ENCODE measurements at regions not wholly inside any gene's neighbourhood (a gene's known extent, or its start where the extent isn't known, plus 50 kb on each side); places are given as distances from the start of the nearest gene placed in this dataset.

DNA sequence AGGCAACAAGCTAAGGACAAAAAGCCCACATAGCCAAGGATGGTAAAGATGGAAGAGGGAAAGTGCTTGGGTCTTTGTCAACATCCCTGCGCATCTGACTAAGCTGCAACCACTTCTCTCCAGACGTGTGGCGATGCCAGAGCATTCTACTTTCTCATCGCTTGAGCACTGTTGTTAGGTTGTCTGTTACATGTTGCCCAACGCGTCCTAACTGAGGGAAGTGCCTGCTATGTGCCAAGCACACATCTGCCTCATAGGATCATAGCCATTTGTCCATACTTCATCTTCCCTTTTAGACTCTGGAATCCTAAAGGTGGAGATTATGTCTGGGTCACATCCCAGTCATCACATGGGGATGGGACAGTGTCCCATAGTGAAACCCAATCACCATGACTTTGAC is 464.9 kb downstream of the MATN1 start:
- ATAC-seq = no peak
- TF ChIP-seq PATZ1 (CRISPR knock-in tag; IDR thresholded peaks at IDR 0.05; ENCODE audit: borderline replicate concordance) (no peak), ZFP3 (CRISPR knock-in tag; IDR thresholded peaks at IDR 0.05) (no peak)

DNA sequence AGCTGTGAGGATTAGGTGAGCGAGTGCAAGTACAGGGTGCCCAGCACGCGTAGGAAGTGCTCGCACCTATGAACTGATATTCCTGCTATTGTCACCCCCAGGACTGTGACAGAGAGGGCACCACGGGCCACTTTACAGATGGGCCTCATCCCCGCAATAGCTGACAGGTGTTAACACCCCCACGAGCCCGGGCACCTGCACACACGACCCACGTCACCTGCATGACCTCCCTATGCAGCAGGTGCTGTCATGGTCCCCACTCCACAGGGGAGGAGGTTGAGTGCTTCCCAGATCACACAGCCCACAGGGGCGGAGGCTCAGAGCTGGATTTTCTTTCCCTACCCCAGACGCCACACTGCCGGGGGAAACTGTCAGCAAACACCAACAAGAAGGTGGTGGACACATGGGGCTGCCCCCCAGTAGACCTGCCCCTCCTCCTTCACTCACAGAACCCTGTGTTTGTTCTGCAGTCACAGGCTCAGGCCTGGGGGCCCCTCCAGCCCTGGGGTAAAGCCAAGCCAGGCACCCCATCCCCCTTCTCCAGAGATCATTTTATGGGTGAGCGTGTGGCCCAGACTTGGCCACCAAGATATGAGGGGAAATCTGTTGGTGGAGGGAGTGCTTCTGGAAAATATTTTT is 465.5 kb downstream of the MATN1 start:
- no peak for ATAC-seq
- TF ChIP-seq GLIS3 (CRISPR knock-in tag; IDR thresholded peaks at IDR 0.05) (no peak), BACH2 (CRISPR knock-in tag; IDR thresholded peaks at IDR 0.05; ENCODE audit: borderline replicate concordance) (no peak), ZNF8 (CRISPR knock-in tag; IDR thresholded peaks at IDR 0.05) (no peak), TCF4 (CRISPR knock-in tag; IDR thresholded peaks at IDR 0.05; ENCODE audit: borderline replicate concordance) (no peak), ESRRG (CRISPR knock-in tag; IDR thresholded peaks at IDR 0.05) (no peak), PATZ1 (CRISPR knock-in tag; IDR thresholded peaks at IDR 0.05; ENCODE audit: borderline replicate concordance) (no peak), CSDC2 (CRISPR knock-in tag; IDR thresholded peaks at IDR 0.05) (no peak), ZNF70 (CRISPR knock-in tag; IDR thresholded peaks at IDR 0.05) (no peak)

GRCh38 chr1:30257322-30257721 is 466.1 kb downstream of the MATN1 start:
- TF ChIP-seq PATZ1 (CRISPR knock-in tag; IDR thresholded peaks at IDR 0.05; ENCODE audit: borderline replicate concordance) (no peak), ZNF565 (CRISPR knock-in tag; conservative IDR thresholded peaks at IDR 0.05; ENCODE audit: low read depth) (no peak), ISL1 (CRISPR knock-in tag; IDR thresholded peaks at IDR 0.05) (no peak), ZFP30 (CRISPR knock-in tag; IDR thresholded peaks at IDR 0.05) (no peak), ZFP3 (CRISPR knock-in tag; IDR thresholded peaks at IDR 0.05) (no peak), CSDC2 (CRISPR knock-in tag; IDR thresholded peaks at IDR 0.05) (no peak), TSHZ2 (CRISPR knock-in tag; IDR thresholded peaks at IDR 0.05) (no peak), PPARA (CRISPR knock-in tag; IDR thresholded peaks at IDR 0.05; ENCODE audit: borderline replicate concordance) (no peak)
- TF ChIP-seq, protein P1, sequence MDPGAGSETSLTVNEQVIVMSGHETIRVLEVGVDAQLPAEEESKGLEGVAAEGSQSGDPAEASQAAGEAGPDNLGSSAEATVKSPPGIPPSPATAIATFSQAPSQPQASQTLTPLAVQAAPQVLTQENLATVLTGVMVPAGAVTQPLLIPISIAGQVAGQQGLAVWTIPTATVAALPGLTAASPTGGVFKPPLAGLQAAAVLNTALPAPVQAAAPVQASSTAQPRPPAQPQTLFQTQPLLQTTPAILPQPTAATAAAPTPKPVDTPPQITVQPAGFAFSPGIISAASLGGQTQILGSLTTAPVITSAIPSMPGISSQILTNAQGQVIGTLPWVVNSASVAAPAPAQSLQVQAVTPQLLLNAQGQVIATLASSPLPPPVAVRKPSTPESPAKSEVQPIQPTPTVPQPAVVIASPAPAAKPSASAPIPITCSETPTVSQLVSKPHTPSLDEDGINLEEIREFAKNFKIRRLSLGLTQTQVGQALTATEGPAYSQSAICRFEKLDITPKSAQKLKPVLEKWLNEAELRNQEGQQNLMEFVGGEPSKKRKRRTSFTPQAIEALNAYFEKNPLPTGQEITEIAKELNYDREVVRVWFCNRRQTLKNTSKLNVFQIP (CRISPR knock-in tag; IDR thresholded peaks at IDR 0.05; ENCODE audit: borderline replicate concordance, low read depth) = no peak
- no peak for ATAC-seq

DNA sequence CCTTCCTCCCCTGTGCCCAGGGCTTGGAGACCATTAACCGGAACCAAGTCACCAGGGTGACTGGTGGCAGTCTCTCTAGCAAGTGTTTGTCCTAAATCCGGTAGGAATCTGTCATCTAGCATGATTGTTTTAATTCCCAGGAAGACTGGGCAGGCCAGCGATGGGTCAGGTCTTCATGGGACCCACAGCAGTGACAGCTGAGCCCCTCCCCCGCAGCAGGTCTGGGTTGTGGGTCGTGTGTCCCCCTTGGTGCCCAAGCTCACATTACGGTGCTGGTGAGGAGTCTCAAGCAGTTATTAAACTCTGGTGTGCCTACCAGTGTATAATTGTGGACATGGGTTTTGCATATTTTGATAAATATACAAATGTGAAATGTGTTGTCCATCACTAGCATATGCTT is 466.5 kb downstream of the MATN1 start:
- no peak for TF ChIP-seq PATZ1 (CRISPR knock-in tag; IDR thresholded peaks at IDR 0.05; ENCODE audit: borderline replicate concordance)
- no peak for TF ChIP-seq ESRRG (CRISPR knock-in tag; IDR thresholded peaks at IDR 0.05)
- no peak for TF ChIP-seq ARNTL (CRISPR knock-in tag; IDR thresholded peaks at IDR 0.05; ENCODE audit: borderline replicate concordance, low read depth)
- TF ChIP-seq ZNF565 (CRISPR knock-in tag; conservative IDR thresholded peaks at IDR 0.05; ENCODE audit: low read depth) = no peak
- TF ChIP-seq TOX (CRISPR knock-in tag; IDR thresholded peaks at IDR 0.05; ENCODE audit: borderline replicate concordance) = no peak
- no peak for TF ChIP-seq BACH2 (CRISPR knock-in tag; IDR thresholded peaks at IDR 0.05; ENCODE audit: borderline replicate concordance)
- TF ChIP-seq CSDC2 (CRISPR knock-in tag; IDR thresholded peaks at IDR 0.05) = no peak
- no peak for TF ChIP-seq OSR1 (CRISPR knock-in tag; IDR thresholded peaks at IDR 0.05)
- TF ChIP-seq PPARA (CRISPR knock-in tag; IDR thresholded peaks at IDR 0.05; ENCODE audit: borderline replicate concordance) = no peak
- TF ChIP-seq GLIS3 (CRISPR knock-in tag; IDR thresholded peaks at IDR 0.05) = no peak
- TF ChIP-seq, protein P1 (CRISPR knock-in tag; IDR thresholded peaks at IDR 0.05; ENCODE audit: borderline replicate concordance, low read depth) = no peak
- TF ChIP-seq ISL1 (CRISPR knock-in tag; IDR thresholded peaks at IDR 0.05) = no peak
- no peak for TF ChIP-seq ZC3H10 (CRISPR knock-in tag; IDR thresholded peaks at IDR 0.05)
- no peak for TF ChIP-seq RARB (CRISPR knock-in tag; IDR thresholded peaks at IDR 0.05)
- ATAC-seq = no peak
